ENCODE measurements at regions not wholly inside any gene's neighbourhood (a gene's known extent, or its start where the extent isn't known, plus 50 kb on each side); places are given as distances from the start of the nearest gene placed in this dataset.

DNA sequence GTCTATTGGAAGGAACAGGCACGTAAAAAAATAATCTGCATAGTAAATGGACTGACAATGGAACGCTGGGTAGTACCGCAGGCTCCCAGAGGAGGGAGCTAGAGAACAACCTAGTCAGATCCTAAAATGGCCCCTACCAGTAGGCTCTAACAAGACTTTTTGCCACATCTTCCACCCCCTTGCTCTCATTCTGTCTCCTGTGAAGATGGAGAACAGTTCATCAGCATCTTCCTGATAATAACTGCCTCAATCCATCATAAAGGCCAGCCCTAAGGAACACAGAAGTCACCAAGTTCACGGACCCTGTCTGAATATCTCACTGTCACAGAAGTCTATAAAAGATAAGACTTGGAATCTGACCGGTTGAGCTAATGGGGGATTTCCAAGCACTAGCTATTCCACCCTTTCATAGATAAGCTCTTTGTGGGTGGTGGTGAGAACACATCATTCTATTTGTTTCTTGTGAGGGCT lies 133.4 kb downstream of the SLC1A3 start:
- no peak for TF ChIP-seq EP300 (IDR thresholded peaks at IDR 0.05; ENCODE audit: low read depth)
- TF ChIP-seq POLR2A (IDR thresholded peaks at IDR 0.05), result no peak

All from transverse colon (tissue), 1 donor.